ENCODE measurements at regions not wholly inside any gene's neighbourhood (a gene's known extent, or its start where the extent isn't known, plus 50 kb on each side); places are given as distances from the start of the nearest gene placed in this dataset.
"Not testable (repeated sequence)": the region's sequence is repeated elsewhere in the genome, so short reads cannot be mapped to it uniquely, and the experiment has no call there.

GRCh38 chr4:27973056-27973455 lies 1112.4 kb downstream of the STIM2 start:
- no peak overlapping the region for H3K4me3 Mint-ChIP-seq (ENCODE audit: unreplicated experiment)
- DNase-seq (ENCODE audit: extremely low spot score, unreplicated experiment) = no peak
- no peaks in the 10 kb centered on the region for H3K36me3 Mint-ChIP-seq (ENCODE audit: unreplicated experiment)
- no peaks in the 10 kb centered on the region for H3K27me3 Mint-ChIP-seq (ENCODE audit: unreplicated experiment)
- H3K9me3 Mint-ChIP-seq (ENCODE audit: unreplicated experiment) = no peaks in the 10 kb centered on the region
- TF ChIP-seq CTCF (IDR thresholded peaks at IDR 0.05) = no peak
- peaks cover 11% of the 10 kb centered on the region for H3K4me1 Mint-ChIP-seq (ENCODE audit: unreplicated experiment)
- no peak overlapping the region for H3K27ac Mint-ChIP-seq (ENCODE audit: unreplicated experiment)

- Mint-ChIP-seq H3K4me1 (ENCODE audit: unreplicated experiment) (peaks cover 11% of the 10 kb centered on the region), H3K27me3 (ENCODE audit: unreplicated experiment) (no peaks in the 10 kb centered on the region), H3K4me3 (ENCODE audit: unreplicated experiment) (no peak overlapping the region), H3K9me3 (ENCODE audit: unreplicated experiment) (no peaks in the 10 kb centered on the region), H3K27ac (ENCODE audit: unreplicated experiment) (no peak overlapping the region), H3K36me3 (ENCODE audit: unreplicated experiment) (no peaks in the 10 kb centered on the region)
- no peak for TF ChIP-seq CTCF (IDR thresholded peaks at IDR 0.05)
- DNase-seq (ENCODE audit: extremely low spot score, unreplicated experiment) = no peak
These were observed 1113.1 kb downstream of the STIM2 start for GRCh38 chr4:27973700-27974099.

GRCh38 chr4:27974339-27974738 lies 1113.7 kb downstream of the STIM2 start:
- Mint-ChIP-seq H3K9me3 (ENCODE audit: unreplicated experiment) (peaks cover 5% of the 10 kb centered on the region), H3K27me3 (ENCODE audit: unreplicated experiment) (no peaks in the 10 kb centered on the region), H3K4me1 (ENCODE audit: unreplicated experiment) (peaks cover 11% of the 10 kb centered on the region), H3K27ac (ENCODE audit: unreplicated experiment) (no peak overlapping the region), H3K4me3 (ENCODE audit: unreplicated experiment) (no peak overlapping the region), H3K36me3 (ENCODE audit: unreplicated experiment) (no peaks in the 10 kb centered on the region)
- no peak for DNase-seq (ENCODE audit: extremely low spot score, unreplicated experiment)
- TF ChIP-seq CTCF (IDR thresholded peaks at IDR 0.05) = no peak

GRCh38 chr4:27974881-27975280 lies 1114.2 kb downstream of the STIM2 start:
- H3K27me3 Mint-ChIP-seq (ENCODE audit: unreplicated experiment); H3K27ac Mint-ChIP-seq (ENCODE audit: unreplicated experiment); H3K4me3 Mint-ChIP-seq (ENCODE audit: unreplicated experiment); H3K36me3 Mint-ChIP-seq (ENCODE audit: unreplicated experiment); DNase-seq (ENCODE audit: extremely low spot score, unreplicated experiment); H3K9me3 Mint-ChIP-seq (ENCODE audit: unreplicated experiment): not testable (repeated sequence)
- peaks cover 11% of the 10 kb centered on the region for H3K4me1 Mint-ChIP-seq (ENCODE audit: unreplicated experiment)

GRCh38 chr4:27978427-27979109 lies 1117.9 kb downstream of the STIM2 start:
- H3K27me3 Mint-ChIP-seq (ENCODE audit: unreplicated experiment); H3K27ac Mint-ChIP-seq (ENCODE audit: unreplicated experiment); DNase-seq (ENCODE audit: extremely low spot score, unreplicated experiment); H3K36me3 Mint-ChIP-seq (ENCODE audit: unreplicated experiment); H3K4me1 Mint-ChIP-seq (ENCODE audit: unreplicated experiment); H3K4me3 Mint-ChIP-seq (ENCODE audit: unreplicated experiment): not testable (repeated sequence)
- peaks cover 11% of the 10 kb centered on the region for H3K9me3 Mint-ChIP-seq (ENCODE audit: unreplicated experiment)

GRCh38 chr4:27985522-27985921 lies 1124.9 kb downstream of the STIM2 start:
- Mint-ChIP-seq H3K4me1 (ENCODE audit: unreplicated experiment) (no peaks in the 10 kb centered on the region), H3K4me3 (ENCODE audit: unreplicated experiment) (no peak overlapping the region), H3K27me3 (ENCODE audit: unreplicated experiment) (no peaks in the 10 kb centered on the region), H3K9me3 (ENCODE audit: unreplicated experiment) (no peaks in the 10 kb centered on the region), H3K27ac (ENCODE audit: unreplicated experiment) (no peak overlapping the region), H3K36me3 (ENCODE audit: unreplicated experiment) (no peaks in the 10 kb centered on the region)
- no peak for TF ChIP-seq CTCF (IDR thresholded peaks at IDR 0.05)
- DNase-seq (ENCODE audit: extremely low spot score, unreplicated experiment) = no peak

Data from osteocyte (in vitro differentiated cells).